ENCODE measurements at regions not wholly inside any gene's neighbourhood (a gene's known extent, or its start where the extent isn't known, plus 50 kb on each side); places are given as distances from the start of the nearest gene placed in this dataset.

GRCh38 chr6:120853489-120853888 lies 480.8 kb downstream of the TBC1D32 start:
- DNase-seq (ENCODE audit: low spot score) = no peak
- CTCF ChIA-PET = no interaction called here
- no peaks in the 10 kb centered on the region for H3K9me3 ChIP-seq (ENCODE audit: low read depth, low read length, poor library complexity, severe bottlenecking)
- H3K27ac ChIP-seq (ENCODE audit: low read depth, low read length, poor library complexity, severe bottlenecking) = no peak overlapping the region
- no peaks in the 10 kb centered on the region for H3K27me3 ChIP-seq (replicated peaks; ENCODE audit: insufficient read depth, low read depth, low read length, poor library complexity)
- intact Hi-C loops (cut with micrococcal nuclease; ENCODE audit: unreplicated experiment) = no loop called here
- H3K4me1 ChIP-seq (ENCODE audit: insufficient read depth, low read length, poor library complexity, severe bottlenecking) = no peaks in the 10 kb centered on the region
- H3K36me3 ChIP-seq (ENCODE audit: insufficient read depth, low read length, poor library complexity, severe bottlenecking) = no peaks in the 10 kb centered on the region
- no peak for TF ChIP-seq EZH2 (IDR thresholded peaks at IDR 0.05; ENCODE audit: borderline replicate concordance, low read depth, low read length, poor library complexity, severe bottlenecking)
- TF ChIP-seq CTCF (conservative IDR thresholded peaks at IDR 0.05; ENCODE audit: low read depth, low read length) = no peak
- no TSS peak for BruUV-seq (replicated peaks)
- H3K4me3 ChIP-seq (ENCODE audit: low read depth, low read length, poor library complexity, severe bottlenecking) = no peak overlapping the region
- POLR2A ChIA-PET (ENCODE audit: low non-redundant PET) = no interaction called here

- Histone ChIP-seq H3K27me3 (replicated peaks; ENCODE audit: insufficient read depth, low read depth, low read length, poor library complexity) (no peaks in the 10 kb centered on the region), H3K4me3 (ENCODE audit: low read depth, low read length, poor library complexity, severe bottlenecking) (no peak overlapping the region), H3K4me1 (ENCODE audit: insufficient read depth, low read length, poor library complexity, severe bottlenecking) (no peaks in the 10 kb centered on the region), H3K36me3 (ENCODE audit: insufficient read depth, low read length, poor library complexity, severe bottlenecking) (no peaks in the 10 kb centered on the region), H3K9me3 (ENCODE audit: low read depth, low read length, poor library complexity, severe bottlenecking) (no peaks in the 10 kb centered on the region), H3K27ac (ENCODE audit: low read depth, low read length, poor library complexity, severe bottlenecking) (no peak overlapping the region)
- TF ChIP-seq CTCF (conservative IDR thresholded peaks at IDR 0.05; ENCODE audit: low read depth, low read length) (no peak), EZH2 (IDR thresholded peaks at IDR 0.05; ENCODE audit: borderline replicate concordance, low read depth, low read length, poor library complexity, severe bottlenecking) (no peak)
- intact Hi-C loops (cut with micrococcal nuclease; ENCODE audit: unreplicated experiment) = no loop called here
- no peak for DNase-seq (ENCODE audit: low spot score)
- ChIA-PET CTCF (no interaction called here), POLR2A (ENCODE audit: low non-redundant PET) (no interaction called here)
- no TSS peak for BruUV-seq (replicated peaks)
These were observed 481.9 kb downstream of the TBC1D32 start for GRCh38 chr6:120852293-120852849.

- POLR2A ChIA-PET (ENCODE audit: low non-redundant PET) = no interaction called here
- intact Hi-C loops (cut with micrococcal nuclease; ENCODE audit: unreplicated experiment) = loop anchor here (2.0 to 5.0 kb wide), 2 partner anchors 419 to 1084 kb away; no protein-coding TSS in a partner anchor
- Histone ChIP-seq H3K4me1 (ENCODE audit: insufficient read depth, low read length, poor library complexity, severe bottlenecking) (no peaks in the 10 kb centered on the region), H3K27ac (ENCODE audit: low read depth, low read length, poor library complexity, severe bottlenecking) (no peak overlapping the region), H3K4me3 (ENCODE audit: low read depth, low read length, poor library complexity, severe bottlenecking) (no peak overlapping the region), H3K9me3 (ENCODE audit: low read depth, low read length, poor library complexity, severe bottlenecking) (no peaks in the 10 kb centered on the region), H3K36me3 (ENCODE audit: insufficient read depth, low read length, poor library complexity, severe bottlenecking) (no peaks in the 10 kb centered on the region), H3K27me3 (replicated peaks; ENCODE audit: insufficient read depth, low read depth, low read length, poor library complexity) (no peaks in the 10 kb centered on the region)
- BruUV-seq (replicated peaks) = no TSS peak
- CTCF ChIA-PET = no interaction called here
- TF ChIP-seq EZH2 (IDR thresholded peaks at IDR 0.05; ENCODE audit: borderline replicate concordance, low read depth, low read length, poor library complexity, severe bottlenecking) (no peak), CTCF (conservative IDR thresholded peaks at IDR 0.05; ENCODE audit: low read depth, low read length) (peak; percentile 47)
- peak; percentile 1 for DNase-seq (ENCODE audit: low spot score)
These were observed 508.0 kb downstream of the TBC1D32 start for GRCh38 chr6:120826253-120826652.
